ENCODE measurements at regions not wholly inside any gene's neighbourhood (a gene's known extent, or its start where the extent isn't known, plus 50 kb on each side); places are given as distances from the start of the nearest gene placed in this dataset.
"Not testable (repeated sequence)": the region's sequence is repeated elsewhere in the genome, so short reads cannot be mapped to it uniquely, and the experiment has no call there.

DNA sequence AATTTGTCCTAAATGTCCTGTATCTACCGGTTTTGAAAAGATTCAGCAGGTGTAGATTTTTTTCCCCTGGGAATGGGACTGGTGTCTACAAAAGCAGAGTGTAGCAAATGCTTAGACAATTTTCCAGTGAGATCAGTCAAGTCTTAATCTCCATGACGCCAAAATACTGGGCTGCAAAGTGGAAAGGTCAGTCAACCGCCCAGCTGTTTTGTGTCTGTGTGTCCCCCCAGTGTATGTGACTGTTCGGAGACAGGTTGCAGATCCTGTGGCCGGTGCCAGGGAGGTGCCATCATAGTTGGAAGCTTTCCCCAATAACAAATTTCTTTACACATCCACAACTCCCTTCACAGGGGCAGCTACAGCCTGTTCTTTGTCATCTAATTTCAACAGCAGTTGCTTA lies 263.8 kb downstream of the ARHGAP12 start:
- no peaks in the 10 kb centered on the region for H3K9me3 ChIP-seq
- no peak for TF ChIP-seq EP300 (IDR thresholded peaks at IDR 0.05)
- TF ChIP-seq POLR2A (IDR thresholded peaks at IDR 0.05), result no peak
- TF ChIP-seq, protein P1, sequence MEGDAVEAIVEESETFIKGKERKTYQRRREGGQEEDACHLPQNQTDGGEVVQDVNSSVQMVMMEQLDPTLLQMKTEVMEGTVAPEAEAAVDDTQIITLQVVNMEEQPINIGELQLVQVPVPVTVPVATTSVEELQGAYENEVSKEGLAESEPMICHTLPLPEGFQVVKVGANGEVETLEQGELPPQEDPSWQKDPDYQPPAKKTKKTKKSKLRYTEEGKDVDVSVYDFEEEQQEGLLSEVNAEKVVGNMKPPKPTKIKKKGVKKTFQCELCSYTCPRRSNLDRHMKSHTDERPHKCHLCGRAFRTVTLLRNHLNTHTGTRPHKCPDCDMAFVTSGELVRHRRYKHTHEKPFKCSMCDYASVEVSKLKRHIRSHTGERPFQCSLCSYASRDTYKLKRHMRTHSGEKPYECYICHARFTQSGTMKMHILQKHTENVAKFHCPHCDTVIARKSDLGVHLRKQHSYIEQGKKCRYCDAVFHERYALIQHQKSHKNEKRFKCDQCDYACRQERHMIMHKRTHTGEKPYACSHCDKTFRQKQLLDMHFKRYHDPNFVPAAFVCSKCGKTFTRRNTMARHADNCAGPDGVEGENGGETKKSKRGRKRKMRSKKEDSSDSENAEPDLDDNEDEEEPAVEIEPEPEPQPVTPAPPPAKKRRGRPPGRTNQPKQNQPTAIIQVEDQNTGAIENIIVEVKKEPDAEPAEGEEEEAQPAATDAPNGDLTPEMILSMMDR (IDR thresholded peaks at IDR 0.05), result no peak
- WGBS, 2 donors, result 58 to 62% methylated on average over 5 of the region's 5 CpGs
- no peak for DNase-seq (ENCODE audit: low spot score in 2 of 2)
- H3K4me3 ChIP-seq, result no peak overlapping the region
- H3K27ac ChIP-seq, result no peak overlapping the region
- no peaks in the 10 kb centered on the region for H3K27me3 ChIP-seq
- peaks cover 0 to 16% (median 0%) of the 10 kb centered on the region in 4 donors for H3K4me1 ChIP-seq
- H3K36me3 ChIP-seq, result no peaks in the 10 kb centered on the region

DNA sequence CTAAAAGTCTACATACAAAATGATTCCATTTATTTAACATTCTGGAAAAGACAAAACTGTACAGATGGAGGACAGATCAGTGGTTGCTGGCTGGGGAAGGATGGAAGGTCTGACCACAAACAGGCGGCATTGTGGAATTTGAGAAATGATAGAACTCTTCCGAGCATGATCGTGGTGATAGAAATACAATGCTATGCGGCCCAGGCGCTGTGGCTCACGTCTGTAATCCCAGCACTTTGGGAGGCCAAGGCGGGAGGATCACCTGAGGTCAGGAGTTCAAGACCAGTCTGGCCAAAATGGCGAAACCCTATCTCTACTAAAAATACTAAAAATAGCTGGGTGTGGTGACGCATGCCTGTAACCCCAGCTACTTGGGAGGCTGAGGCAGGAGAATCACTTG lies 264.6 kb downstream of the ARHGAP12 start:
- H3K27ac ChIP-seq; DNase-seq (ENCODE audit: low spot score in 2 of 2); H3K27me3 ChIP-seq; H3K9me3 ChIP-seq; H3K36me3 ChIP-seq; H3K4me3 ChIP-seq; H3K4me1 ChIP-seq: not testable (repeated sequence)
- 90 to 93% methylated on average over 9 of the region's 9 CpGs for WGBS, 2 donors

DNA sequence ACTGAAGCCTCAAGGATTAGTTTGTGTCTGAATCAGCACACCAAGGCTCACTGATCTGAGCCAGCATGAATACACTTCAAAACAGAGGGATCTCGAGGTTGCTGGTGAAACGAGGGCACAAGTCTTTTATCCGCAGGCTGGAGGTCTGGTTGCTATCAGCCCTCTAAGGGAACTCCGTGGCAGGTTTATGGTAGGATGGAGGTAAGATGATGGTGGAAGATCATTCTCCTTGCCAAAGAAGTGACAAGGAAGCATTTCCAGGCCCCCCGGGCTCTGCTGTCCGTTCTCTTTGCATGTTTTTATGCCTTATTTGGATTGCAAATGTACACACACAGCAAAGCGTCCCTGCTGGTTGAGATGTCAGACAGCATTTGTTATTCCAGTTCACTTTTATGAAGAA lies 268.3 kb downstream of the ARHGAP12 start:
- no peak overlapping the region for H3K4me3 ChIP-seq
- TF ChIP-seq, protein P1 (IDR thresholded peaks at IDR 0.05), result no peak
- no peak for TF ChIP-seq POLR2A (IDR thresholded peaks at IDR 0.05)
- no peak for TF ChIP-seq EP300 (IDR thresholded peaks at IDR 0.05)
- H3K27me3 ChIP-seq, result no peaks in the 10 kb centered on the region
- no peak for DNase-seq (ENCODE audit: low spot score in 2 of 2)
- H3K36me3 ChIP-seq, result no peaks in the 10 kb centered on the region
- no peaks in the 10 kb centered on the region for H3K9me3 ChIP-seq
- 76 to 77% methylated on average over 7 of the region's 7 CpGs for WGBS, 2 donors
- no peak overlapping the region for H3K27ac ChIP-seq
- H3K4me1 ChIP-seq, result peaks cover 0 to 15% (median 0%) of the 10 kb centered on the region in 4 donors

DNA sequence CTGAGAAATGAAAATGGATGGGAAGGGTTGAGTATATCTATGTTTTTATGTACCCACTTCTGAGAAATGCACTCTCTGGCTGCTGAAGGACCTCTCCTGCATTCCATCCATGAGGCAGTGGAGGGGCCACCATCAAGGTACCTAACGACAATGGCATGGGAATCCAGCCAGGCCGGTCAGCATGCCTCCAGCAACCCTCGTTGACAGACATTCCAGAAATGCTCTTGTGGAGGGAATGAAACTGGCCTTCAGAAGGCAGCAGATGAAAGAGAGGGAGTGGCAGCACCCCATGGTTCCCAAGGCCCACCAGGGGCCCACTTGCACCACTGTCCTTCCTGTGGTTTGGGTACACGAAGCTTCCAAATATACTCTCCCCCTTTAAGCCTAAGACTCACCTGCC lies 269.0 kb downstream of the ARHGAP12 start:
- no peak overlapping the region for H3K4me3 ChIP-seq
- H3K4me1 ChIP-seq, result peaks cover 0 to 15% (median 0%) of the 10 kb centered on the region in 4 donors
- no peaks in the 10 kb centered on the region for H3K36me3 ChIP-seq
- 77 to 89% methylated on average over 4 of the region's 4 CpGs for WGBS, 2 donors
- TF ChIP-seq EP300 (IDR thresholded peaks at IDR 0.05) (no peak), POLR2A (IDR thresholded peaks at IDR 0.05) (no peak)
- TF ChIP-seq, protein P1 (IDR thresholded peaks at IDR 0.05), result no peak
- no peaks in the 10 kb centered on the region for H3K27me3 ChIP-seq
- H3K27ac ChIP-seq, result no peak overlapping the region
- DNase-seq (ENCODE audit: low spot score in 2 of 2), result no peak
- no peaks in the 10 kb centered on the region for H3K9me3 ChIP-seq

DNA sequence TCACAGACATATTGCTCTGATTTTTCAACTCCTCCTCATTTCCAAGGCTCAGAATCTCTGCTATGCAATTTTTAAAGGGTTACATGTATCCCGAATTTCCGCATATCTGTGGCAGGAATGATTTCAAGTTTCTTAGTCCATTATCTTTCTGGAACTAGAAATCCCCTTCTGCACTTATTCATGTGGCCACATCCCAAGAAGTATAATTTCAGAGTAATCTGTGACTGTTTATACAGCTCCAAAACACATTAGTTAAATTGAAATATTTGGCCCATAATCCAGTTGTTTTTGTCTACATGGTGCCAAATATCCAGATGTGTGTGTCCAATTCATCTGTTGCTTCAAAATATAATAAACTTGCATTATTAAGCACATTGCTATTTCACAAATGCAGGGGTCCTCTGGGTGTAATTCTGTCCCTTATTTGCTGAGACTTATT lies 271.2 kb downstream of the ARHGAP12 start:
- whole genome bisulfite sequencing, 2 donors, result 23 to 38% methylated on average over 2 of the region's 2 CpGs
- H3K36me3 ChIP-seq, result no peaks in the 10 kb centered on the region
- H3K4me3 ChIP-seq, result no peak overlapping the region
- no peaks in the 10 kb centered on the region for H3K9me3 ChIP-seq
- H3K4me1 ChIP-seq, result peaks cover 0 to 15% (median 0%) of the 10 kb centered on the region in 4 donors
- no peak for DNase-seq (ENCODE audit: low spot score in 2 of 2)
- no peaks in the 10 kb centered on the region for H3K27me3 ChIP-seq
- H3K27ac ChIP-seq, result peak overlapping the region in 2 of 4 donors; percentile 60 to 68
- peak in 1 of 2 donors; percentile 9 for TF ChIP-seq EP300 (IDR thresholded peaks at IDR 0.05)
- no peak for TF ChIP-seq POLR2A (IDR thresholded peaks at IDR 0.05)
- TF ChIP-seq, protein P1 (IDR thresholded peaks at IDR 0.05), result no peak
